ENCODE measurements at regions not wholly inside any gene's neighbourhood (a gene's known extent, or its start where the extent isn't known, plus 50 kb on each side); places are given as distances from the start of the nearest gene placed in this dataset.
A peak's percentile ranks its signal among the peaks of the same experiment; 100 is the strongest.

GRCh38 chr14:103281496-103282231, 52.4 kb upstream of the EIF5 start:
- ATAC-seq (ENCODE audit: low read depth) = peak; percentile 95
- in situ Hi-C loops (cut with MboI; ENCODE audit: low sequenced_read_pairs) = no loop called here
- TF ChIP-seq MXI1 (IDR thresholded peaks at IDR 0.05; ENCODE audit: borderline replicate concordance, low read depth, low read length) (no peak), MAZ (IDR thresholded peaks at IDR 0.05; ENCODE audit: borderline replicate concordance, low read depth, low read length) (peak; percentile 34; the same call in 1 of the 2 replicates), RCOR1 (IDR thresholded peaks at IDR 0.05; ENCODE audit: insufficient replicate concordance, low read length) (no peak), BHLHE40 (IDR thresholded peaks at IDR 0.05; ENCODE audit: low read depth, low read length) (no peak), NFE2L2 (IDR thresholded peaks at IDR 0.05; ENCODE audit: low read depth, low read length) (no peak), CEBPB (IDR thresholded peaks at IDR 0.05; ENCODE audit: low read depth, low read length) (no peak), POLR2A (IDR thresholded peaks at IDR 0.05; ENCODE audit: low read depth, low read length) (no peak), FOS (IDR thresholded peaks at IDR 0.05; ENCODE audit: low read depth, low read length) (no peak), SMC3 (IDR thresholded peaks at IDR 0.05; ENCODE audit: low read depth, low read length) (peak; percentile 60), CHD1 (IDR thresholded peaks at IDR 0.05; ENCODE audit: low read depth, low read length) (no peak), RAD21 (IDR thresholded peaks at IDR 0.05; ENCODE audit: low read length) (peak; percentile 61), ELK1 (IDR thresholded peaks at IDR 0.05; ENCODE audit: borderline replicate concordance, low read depth, low read length) (no peak), USF2 (IDR thresholded peaks at IDR 0.05; ENCODE audit: low read depth, low read length) (no peak), RFX5 (IDR thresholded peaks at IDR 0.05; ENCODE audit: low read depth, low read length) (no peak), MAFK (IDR thresholded peaks at IDR 0.05; ENCODE audit: low read depth, low read length) (no peak)

More at GRCh38 chr14:103281496-103282231, 52.4 kb upstream of the EIF5 start:
- peaks cover 4% of the 10 kb centered on the region; the same call in 1 of the 2 replicates for H3K4me1 ChIP-seq (ENCODE audit: control insufficient read depth, insufficient read depth, low read length)
- no TSS peak for BruUV-seq (replicated peaks)
- H3K9ac ChIP-seq (ENCODE audit: low read depth, low read length) = no peak overlapping the region
- H4K20me1 ChIP-seq (ENCODE audit: insufficient read depth, low read length) = no peaks in the 10 kb centered on the region; the same call in 1 of the 2 replicates
- DNase-seq = peak; percentile 62
- intact Hi-C loops (cut with micrococcal nuclease) = loop anchor here (1.0 to 5.0 kb wide), 2 partner anchors 94 to 206 kb away; no protein-coding TSS in a partner anchor
- no peak overlapping the region for H3K4me3 ChIP-seq (ENCODE audit: insufficient read depth, low read depth, low read length)
- 32% methylated on average over 7 of the region's 11 CpGs; no CpG with 5 or more reads in 1 of the 2 experiments for WGBS, 2 experiments (ENCODE audit: extremely low coverage in 2 of 2, insufficient read length in 1 of 2)
- H3K4ac ChIP-seq (ENCODE audit: low read depth, low read length) = no peak overlapping the region
- peaks cover 50% of the 10 kb centered on the region for H3K27me3 ChIP-seq (ENCODE audit: control insufficient read depth, insufficient read depth, low read length)
- H3K14ac ChIP-seq (replicated peaks; ENCODE audit: low read depth, low read length) = no peak overlapping the region
- no peak overlapping the region; the same call in 1 of the 2 replicates for H4K5ac ChIP-seq (ENCODE audit: low read depth, low read length)
- dilution Hi-C loops (cut with HindIII; ENCODE audit: low sequenced_read_pairs, unreplicated experiment) = no loop called here
- H2BK20ac ChIP-seq (ENCODE audit: low read depth, low read length) = no peak overlapping the region
- CTCF ChIA-PET = interaction anchor here (0.6 to 1.6 kb wide), 6 partner anchors 13 to 311 kb away, joined by 3 to 9 read pairs (median 3); no protein-coding TSS in a partner anchor
- peak overlapping the region; percentile 67 for H2AFZ ChIP-seq (replicated peaks; ENCODE audit: low read length, poor library complexity)
- no peaks in the 10 kb centered on the region; the same call in 1 of the 2 replicates for H3K9me1 ChIP-seq (ENCODE audit: insufficient read depth, low read length)
- no peak overlapping the region for H2AK5ac ChIP-seq (ENCODE audit: low read depth, low read length)
- H2BK120ac ChIP-seq (ENCODE audit: low read depth, low read length) = no peak overlapping the region
- H4K91ac ChIP-seq (ENCODE audit: insufficient read depth, low read depth, low read length) = no peak overlapping the region
- no peak overlapping the region for H3K4me2 ChIP-seq (ENCODE audit: low read depth, low read length)
- H4K8ac ChIP-seq (ENCODE audit: low read depth in 2 of 2, low read length in 2 of 2) = no peak overlapping the region
- POLR2A ChIA-PET (ENCODE audit: unreplicated experiment) = interaction anchor here (0.6 kb wide), 1 partner anchor 130 kb away, joined by 27 read pairs; no protein-coding TSS in a partner anchor
- H3K79me1 ChIP-seq (ENCODE audit: low read depth in 1 of 2, low read length in 2 of 2) = no peaks in the 10 kb centered on the region
- no peaks in the 10 kb centered on the region for H3K36me3 ChIP-seq (ENCODE audit: control insufficient read depth, insufficient read depth, low read length)
- H2AK9ac ChIP-seq (replicated peaks; ENCODE audit: low read depth, low read length, poor library complexity) = peak overlapping the region; percentile 72
- no peak overlapping the region for H3K27ac ChIP-seq (ENCODE audit: insufficient read depth, low read length)
- H3K56ac ChIP-seq (ENCODE audit: extremely low read depth, insufficient read depth, low read length) = no peak overlapping the region
- H3K9me3 ChIP-seq (ENCODE audit: control insufficient read depth, insufficient read depth, low read length) = peaks cover 4% of the 10 kb centered on the region
- no peak overlapping the region for H3K23ac ChIP-seq (ENCODE audit: low read depth, low read length)
- H2BK15ac ChIP-seq (ENCODE audit: low read depth, low read length) = no peak overlapping the region
- H2BK5ac ChIP-seq (ENCODE audit: low read depth, low read length, poor library complexity, severe bottlenecking) = no peak overlapping the region
- H3K18ac ChIP-seq (ENCODE audit: low read depth, low read length) = no peak overlapping the region
